ENCODE measurements at regions not wholly inside any gene's neighbourhood (a gene's known extent, or its start where the extent isn't known, plus 50 kb on each side); places are given as distances from the start of the nearest gene placed in this dataset.

DNA sequence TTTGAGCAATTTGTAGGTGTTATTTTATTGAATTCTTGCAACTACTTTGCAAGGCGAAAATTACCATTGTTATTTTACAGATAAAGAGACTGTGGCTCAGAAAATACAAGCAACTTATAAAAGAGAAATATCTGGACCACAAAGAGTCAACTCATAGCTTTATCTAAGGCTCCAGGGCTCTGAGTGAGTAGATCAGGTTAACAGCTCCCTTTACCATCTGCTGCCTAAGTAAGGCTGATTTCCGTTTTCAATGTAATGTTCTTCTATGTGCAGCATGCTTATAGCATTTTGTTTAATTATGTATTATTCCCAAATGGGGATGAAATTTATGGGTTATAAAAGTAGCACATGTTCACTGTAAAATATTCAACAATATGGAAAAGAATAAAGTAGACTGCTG, 299.1 kb upstream of the TNP1 start:
- no peak overlapping the region for H3K4me3 Mint-ChIP-seq (ENCODE audit: unreplicated experiment)
- H3K27ac Mint-ChIP-seq (ENCODE audit: unreplicated experiment), result no peak overlapping the region
- H3K9me3 Mint-ChIP-seq (ENCODE audit: unreplicated experiment), result peaks cover 2% of the 10 kb centered on the region
- peaks cover 9% of the 10 kb centered on the region for H3K4me1 ChIP-seq (ENCODE audit: insufficient read depth, low read length)
- H3K27ac ChIP-seq (ENCODE audit: low read depth, low read length), result no peak overlapping the region
- H3K79me2 ChIP-seq (ENCODE audit: insufficient read depth, low read length), result no peaks in the 10 kb centered on the region
- peaks cover 20% of the 10 kb centered on the region for H3K27me3 Mint-ChIP-seq (ENCODE audit: low read depth, unreplicated experiment)
- H3K36me3 ChIP-seq (ENCODE audit: insufficient read depth, low read length), result no peaks in the 10 kb centered on the region
- no peak overlapping the region for H3K4me3 ChIP-seq (ENCODE audit: insufficient read depth, low read depth, low read length)
- no peaks in the 10 kb centered on the region for H4K20me1 ChIP-seq (ENCODE audit: insufficient read depth, low read length)
- H3K4me1 Mint-ChIP-seq (ENCODE audit: low read depth, unreplicated experiment), result peaks cover 26% of the 10 kb centered on the region
- no peak overlapping the region for H3K4me2 ChIP-seq (ENCODE audit: low read length)
- FAIRE-seq (no peak), DNase-seq (ENCODE audit: low read depth) (no peak)
- H3K9ac ChIP-seq (ENCODE audit: low read length), result no peak overlapping the region
- peaks cover 2% of the 10 kb centered on the region for H3K36me3 Mint-ChIP-seq (ENCODE audit: low read depth, unreplicated experiment)
- H3K27me3 ChIP-seq (ENCODE audit: insufficient read depth, low read length), result no peaks in the 10 kb centered on the region
- TF ChIP-seq, protein P1, sequence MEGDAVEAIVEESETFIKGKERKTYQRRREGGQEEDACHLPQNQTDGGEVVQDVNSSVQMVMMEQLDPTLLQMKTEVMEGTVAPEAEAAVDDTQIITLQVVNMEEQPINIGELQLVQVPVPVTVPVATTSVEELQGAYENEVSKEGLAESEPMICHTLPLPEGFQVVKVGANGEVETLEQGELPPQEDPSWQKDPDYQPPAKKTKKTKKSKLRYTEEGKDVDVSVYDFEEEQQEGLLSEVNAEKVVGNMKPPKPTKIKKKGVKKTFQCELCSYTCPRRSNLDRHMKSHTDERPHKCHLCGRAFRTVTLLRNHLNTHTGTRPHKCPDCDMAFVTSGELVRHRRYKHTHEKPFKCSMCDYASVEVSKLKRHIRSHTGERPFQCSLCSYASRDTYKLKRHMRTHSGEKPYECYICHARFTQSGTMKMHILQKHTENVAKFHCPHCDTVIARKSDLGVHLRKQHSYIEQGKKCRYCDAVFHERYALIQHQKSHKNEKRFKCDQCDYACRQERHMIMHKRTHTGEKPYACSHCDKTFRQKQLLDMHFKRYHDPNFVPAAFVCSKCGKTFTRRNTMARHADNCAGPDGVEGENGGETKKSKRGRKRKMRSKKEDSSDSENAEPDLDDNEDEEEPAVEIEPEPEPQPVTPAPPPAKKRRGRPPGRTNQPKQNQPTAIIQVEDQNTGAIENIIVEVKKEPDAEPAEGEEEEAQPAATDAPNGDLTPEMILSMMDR (IDR thresholded peaks at IDR 0.05; ENCODE audit: insufficient read depth, low read depth, low read length), result no peak
- TF ChIP-seq EZH2 (IDR thresholded peaks at IDR 0.05; ENCODE audit: insufficient read depth, low read length), result no peak
- no peak overlapping the region for H2AFZ ChIP-seq (ENCODE audit: low read depth, low read length)
- H3K9me3 ChIP-seq (ENCODE audit: insufficient read depth, low read depth, low read length), result no peaks in the 10 kb centered on the region

DNA sequence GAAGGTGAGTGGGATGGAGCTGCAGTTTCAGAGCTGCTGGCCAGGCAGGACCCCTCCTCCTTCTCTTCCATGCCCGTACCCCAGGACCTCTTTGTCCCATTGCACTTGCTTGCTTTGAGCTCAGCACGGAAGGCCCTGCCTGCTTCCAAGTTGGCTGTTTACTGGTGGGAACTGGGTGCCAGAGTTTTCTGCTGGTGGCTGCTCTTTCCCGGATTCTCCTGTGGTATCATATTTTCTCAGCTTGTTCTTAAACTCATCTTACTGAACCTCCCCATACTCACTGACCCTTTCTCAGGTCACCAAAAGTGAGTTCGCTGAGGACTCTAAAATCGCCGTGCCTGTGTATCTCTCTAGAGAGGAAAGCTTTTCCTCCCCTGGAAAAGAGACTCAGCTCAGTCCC, 297.7 kb upstream of the TNP1 start:
- Mint-ChIP-seq H3K27me3 (ENCODE audit: low read depth, unreplicated experiment) (peaks cover 20% of the 10 kb centered on the region), H3K9me3 (ENCODE audit: unreplicated experiment) (peaks cover 2% of the 10 kb centered on the region), H3K27ac (ENCODE audit: unreplicated experiment) (no peak overlapping the region), H3K36me3 (ENCODE audit: low read depth, unreplicated experiment) (peaks cover 2% of the 10 kb centered on the region), H3K4me1 (ENCODE audit: low read depth, unreplicated experiment) (peaks cover 18% of the 10 kb centered on the region), H3K4me3 (ENCODE audit: unreplicated experiment) (no peak overlapping the region)
- Histone ChIP-seq H3K4me3 (ENCODE audit: insufficient read depth, low read depth, low read length) (no peak overlapping the region), H3K9me3 (ENCODE audit: insufficient read depth, low read depth, low read length) (no peaks in the 10 kb centered on the region), H3K79me2 (ENCODE audit: insufficient read depth, low read length) (no peaks in the 10 kb centered on the region), H3K9ac (ENCODE audit: low read length) (no peak overlapping the region), H3K36me3 (ENCODE audit: insufficient read depth, low read length) (no peaks in the 10 kb centered on the region), H2AFZ (ENCODE audit: low read depth, low read length) (no peak overlapping the region), H3K27me3 (ENCODE audit: insufficient read depth, low read length) (no peaks in the 10 kb centered on the region), H4K20me1 (ENCODE audit: insufficient read depth, low read length) (no peaks in the 10 kb centered on the region), H3K4me2 (ENCODE audit: low read length) (no peak overlapping the region), H3K4me1 (ENCODE audit: insufficient read depth, low read length) (peaks cover 4% of the 10 kb centered on the region), H3K27ac (ENCODE audit: low read depth, low read length) (no peak overlapping the region)
- no peak for TF ChIP-seq EZH2 (IDR thresholded peaks at IDR 0.05; ENCODE audit: insufficient read depth, low read length)
- TF ChIP-seq, protein P1 (IDR thresholded peaks at IDR 0.05; ENCODE audit: insufficient read depth, low read depth, low read length), result no peak
- DNase-seq (ENCODE audit: low read depth), result no peak
- FAIRE-seq, result no peak

DNA sequence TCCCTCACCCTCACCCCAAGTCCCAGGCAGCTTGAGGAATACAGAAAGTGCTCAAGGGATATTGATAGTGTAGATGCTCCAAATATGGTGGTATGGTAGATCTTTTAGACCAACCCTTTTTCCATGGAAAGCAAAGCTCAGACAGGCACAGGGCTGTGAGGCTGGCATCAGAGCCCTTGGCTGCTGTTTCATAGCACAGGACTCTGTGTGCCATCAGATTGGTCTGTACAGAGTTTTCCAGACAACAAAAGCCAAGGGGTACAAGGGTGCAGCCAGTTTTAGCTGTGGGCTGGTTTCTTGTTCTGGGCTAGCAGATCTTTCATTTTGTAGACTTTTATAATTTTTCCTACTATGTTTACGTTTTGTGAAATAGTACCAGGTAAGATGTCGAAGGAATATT, 296.9 kb upstream of the TNP1 start:
- Mint-ChIP-seq H3K27ac (ENCODE audit: unreplicated experiment) (no peak overlapping the region), H3K27me3 (ENCODE audit: low read depth, unreplicated experiment) (peaks cover 20% of the 10 kb centered on the region), H3K9me3 (ENCODE audit: unreplicated experiment) (peaks cover 2% of the 10 kb centered on the region), H3K36me3 (ENCODE audit: low read depth, unreplicated experiment) (peaks cover 2% of the 10 kb centered on the region), H3K4me3 (ENCODE audit: unreplicated experiment) (no peak overlapping the region), H3K4me1 (ENCODE audit: low read depth, unreplicated experiment) (peaks cover 10% of the 10 kb centered on the region)
- no peaks in the 10 kb centered on the region for H3K27me3 ChIP-seq (ENCODE audit: insufficient read depth, low read length)
- no peak overlapping the region for H3K4me3 ChIP-seq (ENCODE audit: insufficient read depth, low read depth, low read length)
- no peaks in the 10 kb centered on the region for H3K79me2 ChIP-seq (ENCODE audit: insufficient read depth, low read length)
- H3K4me1 ChIP-seq (ENCODE audit: insufficient read depth, low read length), result no peaks in the 10 kb centered on the region
- no peak for DNase-seq (ENCODE audit: low read depth)
- no peak for TF ChIP-seq EZH2 (IDR thresholded peaks at IDR 0.05; ENCODE audit: insufficient read depth, low read length)
- TF ChIP-seq, protein P1 (IDR thresholded peaks at IDR 0.05; ENCODE audit: insufficient read depth, low read depth, low read length), result no peak
- no peak overlapping the region for H2AFZ ChIP-seq (ENCODE audit: low read depth, low read length)
- no peaks in the 10 kb centered on the region for H3K9me3 ChIP-seq (ENCODE audit: insufficient read depth, low read depth, low read length)
- H4K20me1 ChIP-seq (ENCODE audit: insufficient read depth, low read length), result no peaks in the 10 kb centered on the region
- H3K27ac ChIP-seq (ENCODE audit: low read depth, low read length), result no peak overlapping the region
- no peak overlapping the region for H3K4me2 ChIP-seq (ENCODE audit: low read length)
- H3K36me3 ChIP-seq (ENCODE audit: insufficient read depth, low read length), result no peaks in the 10 kb centered on the region
- H3K9ac ChIP-seq (ENCODE audit: low read length), result no peak overlapping the region
- FAIRE-seq, result no peak
